PC-3 (cell line): ENCODE measurements at regions not wholly inside any gene's neighbourhood (a gene's known extent, or its start where the extent isn't known, plus 50 kb on each side); places are given as distances from the start of the nearest gene placed in this dataset.

Experiments used
- CTCF ChIP-seq: fragments of 300-600 bp; sonication (generic); conservative IDR thresholded peaks from 2 replicates; pipeline ENCODE4 v1.5.1; 2017; ENCODE audit warnings: antibody characterized with exemption, low read depth, mild to moderate bottlenecking, low read length
- EZH2 ChIP-seq: fragments of 300-600 bp; sonication (generic); IDR thresholded peaks from one replicate; pipeline ENCODE4 v1.6.1; 2017; ENCODE audit warnings: antibody characterized with exemption, mild to moderate bottlenecking, low read length; ENCODE audit not compliant: unreplicated experiment

- TF ChIP-seq CTCF (no peak), EZH2 (no peak)
These were observed 111.0 kb upstream of the STAC start for GRCh38 chr3:36269274-36269673.
